Transverse colon (tissue), 4 donors: ENCODE measurements at regions not wholly inside any gene's neighbourhood (a gene's known extent, or its start where the extent isn't known, plus 50 kb on each side); places are given as distances from the start of the nearest gene placed in this dataset.

ENCODE experiments used
- DNase-seq: peaks from one replicate; pipeline ENCODE4 v3.0.0-alpha.2; 2019
- H3K27ac ChIP-seq, 4 donors: fragments of 200-600 bp; sonication (generic); 2 replicates each; pipeline ENCODE4 v1.5.1; 2016 to 2018; ENCODE audit warnings: inconsistent platforms in 4 of 4
- H3K27me3 ChIP-seq: fragments of 200-600 bp; sonication (generic); 2 replicates; pipeline ENCODE4 v1.5.1; 2017; ENCODE audit warnings: inconsistent platforms
- H3K36me3 ChIP-seq, 4 donors: fragments of 200-600 bp; sonication (generic); 2 replicates each; pipeline ENCODE4 v1.5.1; 2017 to 2019; ENCODE audit warnings: inconsistent platforms in 4 of 4
- H3K4me1 ChIP-seq, 4 donors: fragments of 200-600 bp; sonication (generic); 2 replicates each; pipeline ENCODE4 v1.5.1; 2017 to 2020; ENCODE audit warnings: inconsistent platforms in 4 of 4
- H3K4me3 ChIP-seq, 4 donors: fragments of 200-600 bp; sonication (generic); 1 replicate in 1 of 4; 2 replicates in 3 of 4; pipeline versions ENCODE4 v1.5.1 to v1.6.1; 2017 to 2019; ENCODE audit warnings: inconsistent platforms in 4 of 4
- H3K9me3 ChIP-seq, 2 donors: fragments of 200-600 bp; sonication (generic); 2 replicates each; pipeline ENCODE4 v1.5.1; 2017 to 2019; ENCODE audit warnings: inconsistent platforms in 2 of 2
- CTCF ChIP-seq, 5 experiments: fragments of 200-600 bp in 3 of 5; fragments of 450-650 bp in 2 of 5; sonication (generic) in 3 of 5; IDR thresholded peaks; 1 replicate in 2 of 5; 2 replicates in 3 of 5; pipeline ENCODE4 v1.5.1; 2016 to 2017; ENCODE audit warnings: antibody characterized with exemption in 5 of 5, inconsistent platforms in 3 of 5, mild to moderate bottlenecking in 2 of 5, moderate library complexity in 1 of 5
- EP300 ChIP-seq: sonication (generic); formaldehyde crosslinking; IDR thresholded peaks from one replicate; pipeline ENCODE4 v1.6.1; 2017; ENCODE audit warnings: antibody characterized with exemption, low read depth
- POLR2A ChIP-seq: fragments of 450-650 bp; IDR thresholded peaks from one replicate; pipeline ENCODE4 v1.6.1; 2016; ENCODE audit warnings: antibody characterized with exemption, mild to moderate bottlenecking, moderate library complexity
- POLR2AphosphoS5 ChIP-seq, 3 donors: sonication (generic); formaldehyde crosslinking; IDR thresholded peaks; one replicate each; pipeline ENCODE4 v1.6.1; 2016; ENCODE audit warnings: antibody characterized with exemption in 3 of 3
- WGBS, 2 donors: methylation state at CpG; one replicate each; pipeline ENCODE4 v1.1.5; 2018; ENCODE audit warnings: low coverage in 1 of 2; 5-methylcytosine and 5-hydroxymethylcytosine counted together
- in situ Hi-C, 4 donors: fragments of 200-750 bp; cut with MboI; loops; one replicate each; pipeline versions ENCODE4 v1.15.0 to v1.15.1; 2017; ENCODE audit warnings: low sequenced_read_pairs in 3 of 4, low pct_ligation_motif_present in 1 of 4, low pct_unique_long_range_greater_than_20kb in 1 of 4
- intact Hi-C: fragments of 100-400 bp; cut with DNase I; formaldehyde crosslinking; loops from one replicate; pipeline ENCODE4 v1.15.1; 2023; ENCODE audit warnings: low total_unique reads

GRCh38 chr3:148217317-148217716 lies 480.4 kb upstream of the AGTR1 start:
- 68 to 90% methylated on average over 2 to 3 of the region's 3 CpGs for WGBS, 2 donors
- H3K4me1 ChIP-seq: no peaks in the 10 kb centered on the region

GRCh38 chr3:148218222-148218621 lies 479.5 kb upstream of the AGTR1 start:
- no peak overlapping the region for H3K4me3 ChIP-seq
- WGBS, 2 donors: 46 to 60% methylated on average over 3 of the region's 3 CpGs
- no peaks in the 10 kb centered on the region for H3K9me3 ChIP-seq
- TF ChIP-seq EP300: no peak
- no peak for TF ChIP-seq CTCF (IDR thresholded peaks at IDR 0.05)
- no peak for TF ChIP-seq POLR2AphosphoS5 (IDR thresholded peaks at IDR 0.05)
- no peak for TF ChIP-seq POLR2A
- no peaks in the 10 kb centered on the region for H3K36me3 ChIP-seq
- H3K27me3 ChIP-seq: no peaks in the 10 kb centered on the region
- no peak for DNase-seq
- intact Hi-C loops: no loop called here
- no peak overlapping the region for H3K27ac ChIP-seq
- in situ Hi-C loops: no loop called here
- H3K4me1 ChIP-seq: no peaks in the 10 kb centered on the region

More at GRCh38 chr3:148217317-148217716, 480.4 kb upstream of the AGTR1 start:
- Histone ChIP-seq H3K27ac (no peak overlapping the region), H3K9me3 (no peaks in the 10 kb centered on the region), H3K36me3 (no peaks in the 10 kb centered on the region), H3K27me3 (no peaks in the 10 kb centered on the region), H3K4me3 (no peak overlapping the region)
- intact Hi-C loops: no loop called here
- no peak for DNase-seq
- TF ChIP-seq POLR2AphosphoS5 (IDR thresholded peaks at IDR 0.05): no peak
- no peak for TF ChIP-seq EP300
- no peak for TF ChIP-seq POLR2A
- TF ChIP-seq CTCF (IDR thresholded peaks at IDR 0.05): no peak
- in situ Hi-C loops: no loop called here

- Histone ChIP-seq H3K36me3 (no peaks in the 10 kb centered on the region), H3K27me3 (no peaks in the 10 kb centered on the region), H3K4me1 (no peaks in the 10 kb centered on the region), H3K27ac (no peak overlapping the region), H3K4me3 (no peak overlapping the region), H3K9me3 (no peaks in the 10 kb centered on the region)
- intact Hi-C loops: no loop called here
- DNase-seq: no peak
- WGBS, 2 donors: 85 to 89% methylated on average over 2 of the region's 2 CpGs
- no peak for TF ChIP-seq EP300
- in situ Hi-C loops: no loop called here
Measured at GRCh38 chr3:148219999-148220398, 477.7 kb upstream of the AGTR1 start.

GRCh38 chr3:148221303-148221702 lies 476.4 kb upstream of the AGTR1 start:
- Histone ChIP-seq H3K4me3 (no peak overlapping the region), H3K27ac (no peak overlapping the region), H3K36me3 (no peaks in the 10 kb centered on the region), H3K9me3 (no peaks in the 10 kb centered on the region), H3K4me1 (no peaks in the 10 kb centered on the region), H3K27me3 (no peaks in the 10 kb centered on the region)
- intact Hi-C loops (no loop called here), in situ Hi-C loops (no loop called here)
- DNase-seq: no peak
- WGBS, 2 donors: 50 to 71% methylated on average over 1 of the region's 1 CpG
- TF ChIP-seq EP300 (no peak), POLR2A (no peak), CTCF (IDR thresholded peaks at IDR 0.05) (no peak), POLR2AphosphoS5 (IDR thresholded peaks at IDR 0.05) (no peak)

GRCh38 chr3:148223266-148223665 lies 474.4 kb upstream of the AGTR1 start:
- in situ Hi-C loops: no loop called here
- WGBS, 2 donors: 30 to 44% methylated on average over 2 of the region's 2 CpGs
- Histone ChIP-seq H3K36me3 (no peaks in the 10 kb centered on the region), H3K27ac (no peak overlapping the region), H3K27me3 (no peaks in the 10 kb centered on the region), H3K4me1 (no peaks in the 10 kb centered on the region), H3K9me3 (no peaks in the 10 kb centered on the region), H3K4me3 (no peak overlapping the region)
- TF ChIP-seq EP300 (no peak), POLR2AphosphoS5 (IDR thresholded peaks at IDR 0.05) (no peak), CTCF (IDR thresholded peaks at IDR 0.05) (no peak), POLR2A (no peak)
- no peak for DNase-seq
- intact Hi-C loops: no loop called here
